Mesenchymal stem cell (in vitro differentiated cells and primary cell): ENCODE measurements at regions not wholly inside any gene's neighbourhood (a gene's known extent, or its start where the extent isn't known, plus 50 kb on each side); places are given as distances from the start of the nearest gene placed in this dataset.

Source experiments
- DNase-seq: peaks from one replicate; pipeline ENCODE4 v3.0.0-alpha.2; 2013
- H2AFZ ChIP-seq: one replicate; pipeline ENCODE4 v1.6.1; 2013; ENCODE audit warnings: low read depth, mild to moderate bottlenecking, control low read depth, inconsistent platforms, low read length, moderate library complexity
- H2AK5ac ChIP-seq: 2 replicates; pipeline ENCODE4 v1.6.1; 2013; ENCODE audit warnings: low read length, moderate library complexity, mild to moderate bottlenecking, inconsistent platforms; ENCODE audit not compliant: severe bottlenecking
- H2BK120ac ChIP-seq: one replicate; pipeline ENCODE4 v1.6.1; 2013; ENCODE audit warnings: low read depth, mild to moderate bottlenecking, inconsistent platforms, low read length, moderate library complexity
- H2BK12ac ChIP-seq, 2 experiments: one replicate each; pipeline ENCODE4 v1.6.1; 2013; ENCODE audit warnings: inconsistent platforms in 2 of 2, low read length in 2 of 2, mild to moderate bottlenecking in 2 of 2, moderate library complexity in 2 of 2, control low read depth in 1 of 2
- H2BK15ac ChIP-seq: one replicate; pipeline ENCODE4 v1.6.1; 2013; ENCODE audit warnings: mild to moderate bottlenecking, low read depth, inconsistent platforms; ENCODE audit not compliant: poor library complexity, severe bottlenecking
- H2BK5ac ChIP-seq: 2 replicates; pipeline ENCODE4 v1.6.1; 2013; ENCODE audit warnings: low read depth, mild to moderate bottlenecking, low read length, control low read depth, inconsistent platforms; ENCODE audit not compliant: poor library complexity, severe bottlenecking
- H3K14ac ChIP-seq, 2 experiments: one replicate each; pipeline ENCODE4 v1.6.1; 2013; ENCODE audit warnings: inconsistent platforms in 2 of 2, low read length in 2 of 2, control low read depth in 1 of 2, mild to moderate bottlenecking in 1 of 2, moderate library complexity in 1 of 2
- H3K18ac ChIP-seq, 2 experiments: one replicate each; pipeline ENCODE4 v1.6.1; 2013; ENCODE audit warnings: inconsistent platforms in 2 of 2, low read length in 2 of 2, control low read depth in 1 of 2, low read depth in 1 of 2, mild to moderate bottlenecking in 1 of 2
- H3K23ac ChIP-seq, 2 experiments: one replicate each; pipeline ENCODE4 v1.6.1; 2013; ENCODE audit warnings: inconsistent platforms in 2 of 2, low read length in 2 of 2, mild to moderate bottlenecking in 2 of 2, moderate library complexity in 2 of 2, control low read depth in 1 of 2
- H3K27ac ChIP-seq: 2 replicates; pipeline ENCODE4 v1.5.1; 2013; ENCODE audit warnings: mild to moderate bottlenecking, moderate library complexity, low read length, control low read depth, inconsistent platforms; ENCODE audit not compliant: poor library complexity, severe bottlenecking
- H3K27me3 ChIP-seq, 2 experiments: 2 replicates each; pipeline versions ENCODE4 v1.6.1 to v1.7.0; 2013; ENCODE audit warnings: low read length in 2 of 2, mild to moderate bottlenecking in 2 of 2, moderate library complexity in 2 of 2, control low read depth in 1 of 2, inconsistent platforms in 1 of 2; ENCODE audit not compliant: control insufficient read depth in 1 of 2, insufficient read depth in 1 of 2
- H3K36me3 ChIP-seq, 2 experiments: 2 replicates each; pipeline versions ENCODE4 v1.6.1 to v1.7.0; 2013; ENCODE audit warnings: low read length in 2 of 2, control low read depth in 1 of 2, inconsistent platforms in 1 of 2, low read depth in 1 of 2, mild to moderate bottlenecking in 1 of 2; ENCODE audit not compliant: insufficient read depth in 2 of 2, control insufficient read depth in 1 of 2
- H3K4ac ChIP-seq, 2 experiments: one replicate each; pipeline ENCODE4 v1.6.1; 2013; ENCODE audit warnings: inconsistent platforms in 2 of 2, low read length in 2 of 2, mild to moderate bottlenecking in 2 of 2, moderate library complexity in 2 of 2, control low read depth in 1 of 2, low read depth in 1 of 2
- H3K4me1 ChIP-seq: 2 replicates; pipeline ENCODE4 v1.6.1; 2013; ENCODE audit warnings: low read depth, low read length, control low read depth; ENCODE audit not compliant: control insufficient read depth, insufficient read depth
- H3K4me2 ChIP-seq: 2 replicates; pipeline ENCODE4 v1.6.1; 2013; ENCODE audit warnings: low read length, mild to moderate bottlenecking, inconsistent platforms; ENCODE audit not compliant: poor library complexity, severe bottlenecking
- H3K4me3 ChIP-seq, 2 experiments: 2 replicates each; pipeline versions ENCODE4 v1.5.1 to v1.7.0; 2013; ENCODE audit warnings: low read length in 2 of 2, mild to moderate bottlenecking in 2 of 2, control low read depth in 1 of 2, low read depth in 1 of 2; ENCODE audit not compliant: insufficient read depth in 1 of 2
- H3K79me1 ChIP-seq: replicated peaks from 2 replicates; pipeline ENCODE4 v1.6.1; 2013; ENCODE audit warnings: mild to moderate bottlenecking, control low read depth, low read length, inconsistent platforms; ENCODE audit not compliant: poor library complexity, severe bottlenecking
- H3K9ac ChIP-seq: 2 replicates; pipeline ENCODE4 v1.7.0; 2013; ENCODE audit warnings: mild to moderate bottlenecking, low read length, moderate library complexity
- H3K9me3 ChIP-seq: 2 replicates; pipeline ENCODE4 v1.7.0; 2013; ENCODE audit warnings: mild to moderate bottlenecking, low read length; ENCODE audit not compliant: control insufficient read depth
- H4K8ac ChIP-seq: one replicate; pipeline ENCODE4 v1.6.1; 2013; ENCODE audit warnings: inconsistent platforms, mild to moderate bottlenecking, low read length, moderate library complexity
- H4K91ac ChIP-seq: one replicate; pipeline ENCODE4 v1.6.1; 2013; ENCODE audit warnings: mild to moderate bottlenecking, low read length, inconsistent platforms
- WGBS: methylation state at CpG from one replicate; pipeline ENCODE4 v1.1.7; 2013; ENCODE audit warnings: mixed read lengths; 5-methylcytosine and 5-hydroxymethylcytosine counted together

DNA sequence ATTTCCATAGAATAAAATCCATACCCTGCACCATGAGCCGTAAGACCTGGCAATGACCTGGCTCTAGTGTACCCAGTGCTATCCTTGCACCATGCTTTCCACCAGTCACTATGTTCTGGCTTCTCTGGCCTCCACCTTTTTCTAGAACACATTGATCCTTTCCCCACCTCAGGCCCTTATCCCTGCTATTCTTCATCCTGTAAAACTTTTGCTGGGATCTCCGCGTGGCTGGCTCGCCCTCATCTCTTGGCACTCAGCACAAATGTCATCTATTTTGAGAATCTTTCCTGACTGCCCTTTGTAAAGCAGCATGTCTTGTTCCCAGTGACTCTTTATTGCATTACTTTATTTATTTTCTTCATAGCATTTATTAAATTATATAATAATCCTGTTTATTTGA is 169.8 kb upstream of the B3GALT2 start:
- H3K4me1 ChIP-seq, result no peaks in the 10 kb centered on the region
- no peak overlapping the region for H4K8ac ChIP-seq
- H3K79me1 ChIP-seq, result no peaks in the 10 kb centered on the region
- H2BK5ac ChIP-seq, result no peak overlapping the region
- no peaks in the 10 kb centered on the region for H3K9me3 ChIP-seq
- no peak overlapping the region for H3K27ac ChIP-seq
- WGBS, result over 99% methylated on average over 4 of the region's 4 CpGs
- no peak overlapping the region for H3K14ac ChIP-seq
- H3K4me2 ChIP-seq, result no peak overlapping the region
- H3K36me3 ChIP-seq, result no peaks in the 10 kb centered on the region
- no peaks in the 10 kb centered on the region for H3K27me3 ChIP-seq
- H3K9ac ChIP-seq, result no peak overlapping the region
- H2BK15ac ChIP-seq, result no peak overlapping the region
- no peak overlapping the region for H3K23ac ChIP-seq
- no peak overlapping the region for H2BK12ac ChIP-seq
- H3K4me3 ChIP-seq, result no peak overlapping the region
- H4K91ac ChIP-seq, result no peak overlapping the region
- H3K4ac ChIP-seq, result no peak overlapping the region
- no peak overlapping the region for H2AFZ ChIP-seq
- no peak for DNase-seq
- no peak overlapping the region for H2AK5ac ChIP-seq
- no peak overlapping the region for H3K18ac ChIP-seq
- H2BK120ac ChIP-seq, result no peak overlapping the region

DNA sequence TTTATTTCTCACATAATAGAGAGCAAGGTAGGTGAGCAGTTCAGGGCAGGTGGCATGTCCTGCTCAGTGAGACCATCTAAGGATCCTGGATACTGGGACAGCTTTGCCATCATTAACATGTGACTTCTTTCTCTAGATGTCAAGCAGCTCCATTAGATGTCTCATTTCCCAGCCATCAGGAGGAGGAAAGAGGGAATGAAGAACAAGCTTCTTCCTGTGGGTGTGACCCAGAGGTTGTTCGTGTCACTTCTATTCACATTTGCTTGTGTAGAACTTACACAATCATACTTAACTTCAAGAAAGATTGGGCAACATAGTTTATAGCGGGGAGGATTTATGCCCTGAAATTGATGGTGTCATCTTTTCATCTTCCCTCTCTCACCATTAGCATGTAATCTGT is 169.2 kb upstream of the B3GALT2 start:
- H3K4me1 ChIP-seq, result no peaks in the 10 kb centered on the region
- H4K91ac ChIP-seq, result no peak overlapping the region
- DNase-seq, result no peak
- H3K9me3 ChIP-seq, result no peaks in the 10 kb centered on the region
- no peak overlapping the region for H2BK15ac ChIP-seq
- no peak overlapping the region for H2BK120ac ChIP-seq
- no peak overlapping the region for H3K18ac ChIP-seq
- no peak overlapping the region for H4K8ac ChIP-seq
- H3K79me1 ChIP-seq, result no peaks in the 10 kb centered on the region
- H3K36me3 ChIP-seq, result no peaks in the 10 kb centered on the region
- 98% methylated on average over 1 of the region's 2 CpGs for WGBS
- no peak overlapping the region for H3K14ac ChIP-seq
- H3K4me2 ChIP-seq, result no peak overlapping the region
- no peak overlapping the region for H3K4ac ChIP-seq
- H2BK5ac ChIP-seq, result no peak overlapping the region
- H2BK12ac ChIP-seq, result no peak overlapping the region
- H3K23ac ChIP-seq, result no peak overlapping the region
- H3K4me3 ChIP-seq, result no peak overlapping the region
- no peak overlapping the region for H3K9ac ChIP-seq
- no peaks in the 10 kb centered on the region for H3K27me3 ChIP-seq
- H2AK5ac ChIP-seq, result no peak overlapping the region
- no peak overlapping the region for H3K27ac ChIP-seq
- H2AFZ ChIP-seq, result no peak overlapping the region

DNA sequence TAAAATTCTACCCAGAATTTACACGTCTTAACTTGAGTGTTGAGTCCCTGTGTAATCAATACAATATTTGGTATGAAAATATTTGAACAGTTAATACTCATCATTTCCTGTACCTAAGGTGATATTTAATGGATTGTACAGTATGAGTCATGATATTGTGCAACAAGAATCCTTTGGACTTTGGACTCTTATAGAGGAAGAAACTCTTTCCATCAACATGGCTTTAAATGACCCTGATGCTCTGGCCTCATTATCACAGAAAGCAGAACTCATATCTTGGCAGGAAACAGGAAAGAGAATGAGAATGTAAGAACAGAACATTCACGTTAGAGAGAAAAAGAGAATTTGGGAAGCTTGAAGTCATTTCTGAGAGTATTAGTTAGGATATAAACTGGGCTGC is 168.8 kb upstream of the B3GALT2 start:
- Histone ChIP-seq H3K27me3 (no peaks in the 10 kb centered on the region), H3K23ac (no peak overlapping the region), H3K14ac (no peak overlapping the region), H3K9ac (no peak overlapping the region), H3K4me3 (no peak overlapping the region), H2BK5ac (no peak overlapping the region), H2BK120ac (no peak overlapping the region), H3K4me1 (no peaks in the 10 kb centered on the region), H3K18ac (no peak overlapping the region), H3K9me3 (no peaks in the 10 kb centered on the region), H2AFZ (no peak overlapping the region), H2BK12ac (no peak overlapping the region), H3K4ac (no peak overlapping the region), H3K27ac (no peak overlapping the region), H2BK15ac (no peak overlapping the region), H4K91ac (no peak overlapping the region), H2AK5ac (no peak overlapping the region), H3K4me2 (no peak overlapping the region), H3K36me3 (no peaks in the 10 kb centered on the region), H4K8ac (no peak overlapping the region), H3K79me1 (no peaks in the 10 kb centered on the region)
- peak; percentile 36 for DNase-seq
- WGBS, result 42% methylated on average over 1 of the region's 2 CpGs

DNA sequence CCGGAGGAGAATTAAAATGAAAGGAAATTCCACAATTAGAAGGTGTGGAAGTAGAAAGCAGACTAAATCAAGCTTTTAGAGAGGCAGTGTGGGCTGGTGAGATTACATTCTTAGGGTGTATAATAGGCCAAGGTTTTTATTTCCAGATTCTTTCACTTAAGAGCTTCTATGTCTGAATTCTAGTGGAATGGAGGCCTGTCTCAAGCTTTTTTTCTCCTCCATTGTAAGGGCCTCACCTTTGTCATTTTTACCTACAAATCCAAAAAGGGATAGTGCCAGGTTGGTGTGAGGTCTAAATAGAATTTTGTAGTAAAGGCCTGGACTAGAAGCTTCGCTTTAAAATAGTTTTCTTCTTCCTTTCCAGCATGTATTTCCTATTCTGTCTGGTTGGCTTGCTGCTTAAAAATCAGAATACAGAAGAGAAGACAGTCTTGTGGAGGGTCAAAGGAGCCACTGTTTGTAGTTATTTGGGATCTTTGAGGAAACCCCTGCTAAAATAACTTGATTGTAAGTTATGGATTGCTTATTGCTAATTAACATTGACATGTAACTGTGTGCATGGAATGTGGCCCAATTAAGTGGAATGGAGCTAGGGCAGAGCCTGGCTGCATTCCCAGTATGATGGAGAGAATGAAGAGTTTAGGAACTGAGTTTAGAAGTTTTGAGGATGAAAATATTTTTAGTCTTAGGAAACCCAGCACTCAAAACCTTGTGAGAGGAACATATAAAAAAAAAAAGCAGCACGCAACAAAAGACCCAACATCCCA is 162.5 kb upstream of the B3GALT2 start:
- H3K27me3 ChIP-seq, result no peaks in the 10 kb centered on the region
- H3K79me1 ChIP-seq, result no peaks in the 10 kb centered on the region
- H4K8ac ChIP-seq, result no peak overlapping the region
- no peak overlapping the region for H3K14ac ChIP-seq
- no peak overlapping the region for H2AFZ ChIP-seq
- H3K18ac ChIP-seq, result no peak overlapping the region
- H4K91ac ChIP-seq, result no peak overlapping the region
- no peak overlapping the region for H2BK120ac ChIP-seq
- no peak overlapping the region for H3K23ac ChIP-seq
- no peaks in the 10 kb centered on the region for H3K4me1 ChIP-seq
- no peak overlapping the region for H2AK5ac ChIP-seq
- H3K9ac ChIP-seq, result no peak overlapping the region
- WGBS, result 91% methylated on average over 2 of the region's 3 CpGs
- H3K4ac ChIP-seq, result no peak overlapping the region
- H2BK15ac ChIP-seq, result no peak overlapping the region
- H3K4me2 ChIP-seq, result no peak overlapping the region
- H3K27ac ChIP-seq, result peak overlapping the region; percentile 62
- no peak overlapping the region for H3K4me3 ChIP-seq
- H2BK5ac ChIP-seq, result no peak overlapping the region
- no peak overlapping the region for H2BK12ac ChIP-seq
- DNase-seq, result no peak
- H3K36me3 ChIP-seq, result no peaks in the 10 kb centered on the region
- H3K9me3 ChIP-seq, result no peaks in the 10 kb centered on the region
